ENCODE measurements at regions not wholly inside any gene's neighbourhood (a gene's known extent, or its start where the extent isn't known, plus 50 kb on each side); places are given as distances from the start of the nearest gene placed in this dataset.

GRCh38 chr19:31439270-31439573 lies 90.0 kb upstream of the TSHZ3 start (continued):
- TF ChIP-seq ATF2 (IDR thresholded peaks at IDR 0.05; ENCODE audit: low read length) (no peak), USF2 (IDR thresholded peaks at IDR 0.05; ENCODE audit: low read length) (no peak), TAF1 (IDR thresholded peaks at IDR 0.05; ENCODE audit: low read depth, low read length) (no peak)
